GM19240 (cell line): ENCODE measurements at regions not wholly inside any gene's neighbourhood (a gene's known extent, or its start where the extent isn't known, plus 50 kb on each side); places are given as distances from the start of the nearest gene placed in this dataset.

Experiments used
- DNase-seq: peaks from one replicate; pipeline ENCODE4 v3.0.0; 2011; ENCODE audit warnings: low spot score; ENCODE audit not compliant: insufficient read length

DNA sequence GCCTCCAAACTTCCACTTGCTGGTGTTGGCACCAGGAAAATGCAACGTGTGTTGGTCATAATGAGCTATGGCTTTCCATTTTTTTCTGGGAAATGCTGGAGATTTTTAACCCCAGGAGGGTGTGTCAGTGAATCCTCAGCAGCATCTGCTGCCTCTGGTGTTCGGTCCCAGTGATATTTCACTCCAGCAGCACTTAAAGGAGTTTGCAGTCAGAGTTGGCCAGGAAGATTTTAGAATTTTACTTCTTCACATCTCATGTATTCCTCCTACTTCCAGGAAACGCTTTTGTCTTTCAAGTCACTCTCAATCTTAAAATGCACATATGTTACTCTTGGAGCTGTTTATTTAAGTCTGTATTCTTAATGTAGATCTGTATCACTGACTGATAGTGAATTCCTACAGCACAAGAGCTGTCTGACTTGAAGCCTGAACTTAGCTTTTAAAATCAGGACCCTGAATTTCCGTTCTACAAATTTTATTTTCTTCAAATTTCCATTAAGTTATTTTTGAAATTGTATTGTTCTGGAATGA, 903.4 kb upstream of the SLC10A2 start:
- no peak for DNase-seq

GRCh38 chr13:103965506-103966243, 899.5 kb upstream of the SLC10A2 start:
- DNase-seq, result no peak

- no peak for DNase-seq
Observed at GRCh38 chr13:103961784-103962183, 895.6 kb upstream of the SLC10A2 start.

GRCh38 chr13:103961129-103961528, 894.9 kb upstream of the SLC10A2 start:
- no peak for DNase-seq

GRCh38 chr13:103960001-103960400, 893.8 kb upstream of the SLC10A2 start:
- DNase-seq, result no peak

- DNase-seq, result no peak
Observed at GRCh38 chr13:103958691-103959090, 892.5 kb upstream of the SLC10A2 start.

DNA sequence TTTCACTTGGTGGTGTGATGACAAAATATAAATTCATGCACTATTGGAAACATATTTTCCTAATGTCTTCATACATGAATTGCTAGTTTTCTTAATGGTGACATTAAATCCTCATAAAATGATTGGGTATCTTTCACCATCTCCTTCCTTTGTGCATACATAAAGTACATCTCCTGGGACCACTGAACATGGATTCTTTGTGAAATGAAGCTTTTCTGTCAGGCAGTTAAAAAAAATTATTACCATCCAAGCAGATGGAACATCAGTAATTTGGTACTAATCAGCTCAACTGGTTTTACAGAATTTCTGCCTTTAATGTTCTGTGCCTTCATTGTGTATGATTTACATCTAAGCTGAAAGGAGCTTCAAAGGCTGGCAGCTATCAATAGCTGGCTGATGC, 891.7 kb upstream of the SLC10A2 start:
- DNase-seq, result no peak

DNA sequence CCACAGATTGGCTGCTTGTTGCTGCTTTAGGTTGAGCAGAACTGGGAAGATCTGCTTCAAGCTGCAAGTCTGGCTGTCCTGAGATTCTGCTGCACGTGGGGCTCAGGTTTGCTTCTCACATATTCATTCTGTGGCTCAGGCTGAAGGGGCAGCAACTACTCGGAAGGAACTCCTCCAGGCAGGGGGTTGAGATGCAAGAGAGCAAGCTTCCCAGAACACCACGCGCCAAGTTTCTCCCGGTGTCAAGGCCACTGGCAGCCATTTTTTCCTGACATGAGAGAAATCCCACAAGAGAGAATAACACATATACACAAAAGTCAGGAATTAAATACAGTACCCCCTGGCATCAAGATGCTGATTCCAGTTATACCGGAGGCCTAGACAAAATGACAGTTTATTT, 887.6 kb upstream of the SLC10A2 start:
- no peak for DNase-seq

- DNase-seq, result no peak
Observed at GRCh38 chr13:103952183-103952582, 886.0 kb upstream of the SLC10A2 start.

DNA sequence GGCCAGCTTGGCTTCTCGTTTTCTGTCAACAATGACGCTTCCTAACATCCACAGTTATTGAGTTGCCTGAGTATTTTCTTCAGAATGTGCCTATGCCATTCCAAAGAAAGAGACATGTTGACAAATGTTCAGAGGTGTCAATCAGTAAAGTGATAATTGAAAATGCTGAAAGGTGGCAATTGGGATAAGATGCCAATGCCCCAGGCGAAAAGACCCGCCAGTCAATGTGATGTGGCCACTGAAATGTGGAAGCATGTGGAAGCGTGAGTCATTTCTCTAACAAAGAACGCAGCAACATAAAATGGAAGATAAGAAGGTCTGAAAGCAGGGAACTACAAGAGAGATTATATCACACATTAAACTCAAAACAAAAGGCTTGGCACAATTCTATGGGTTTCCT, 882.2 kb upstream of the SLC10A2 start:
- no peak for DNase-seq

DNA sequence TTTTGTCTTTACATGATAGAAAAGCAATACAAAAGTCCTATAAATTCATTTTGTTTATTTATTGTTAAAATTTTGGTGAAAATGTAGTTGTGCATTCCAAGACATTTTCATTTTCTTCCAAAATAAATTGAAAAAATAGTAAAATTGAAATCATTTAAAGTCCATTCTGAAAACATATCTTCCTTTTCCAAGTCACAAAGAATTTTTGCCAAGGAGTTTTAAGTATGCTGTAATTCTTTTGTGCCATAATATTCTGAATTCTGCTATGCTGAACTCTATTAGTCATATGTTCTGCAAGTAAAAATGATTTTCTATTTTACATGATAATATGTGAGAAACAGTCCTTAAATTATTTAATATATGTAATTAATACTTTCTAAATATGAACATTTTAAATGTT, 879.6 kb upstream of the SLC10A2 start:
- no peak for DNase-seq

DNA sequence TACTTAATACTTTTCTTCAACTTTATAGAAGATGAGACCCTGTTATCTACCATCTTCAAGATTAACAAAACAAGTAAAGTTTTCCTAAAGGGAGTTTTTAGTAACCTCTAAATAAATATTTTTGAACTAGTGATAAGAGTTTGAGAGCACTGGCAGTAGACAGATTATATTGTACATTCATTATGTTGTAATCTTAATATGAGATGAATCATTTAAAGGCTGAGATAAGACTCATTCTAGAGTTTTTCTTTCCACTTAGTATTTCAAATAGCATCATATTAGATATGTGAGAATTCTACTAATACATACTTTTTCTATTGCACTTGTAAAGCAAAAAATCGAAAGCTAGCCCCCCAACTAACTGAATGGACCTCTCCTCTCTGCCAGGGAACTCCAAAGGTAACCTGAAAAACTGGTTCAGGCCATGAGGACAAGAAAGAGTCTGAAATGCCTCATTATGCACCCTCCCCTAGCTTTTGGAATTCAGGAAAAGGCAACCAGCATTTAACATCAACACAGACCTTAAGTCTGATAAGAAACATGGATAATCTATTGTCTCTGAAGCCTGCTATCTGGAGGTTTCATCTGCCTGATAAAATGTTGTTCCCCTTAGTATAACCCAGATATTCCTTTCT, 875.4 kb upstream of the SLC10A2 start:
- DNase-seq, result no peak

GRCh38 chr13:103935117-103935516, 868.9 kb upstream of the SLC10A2 start:
- no peak for DNase-seq

GRCh38 chr13:103931885-103932284, 865.7 kb upstream of the SLC10A2 start:
- no peak for DNase-seq

GRCh38 chr13:103931331-103931845, 865.2 kb upstream of the SLC10A2 start:
- no peak for DNase-seq

DNA sequence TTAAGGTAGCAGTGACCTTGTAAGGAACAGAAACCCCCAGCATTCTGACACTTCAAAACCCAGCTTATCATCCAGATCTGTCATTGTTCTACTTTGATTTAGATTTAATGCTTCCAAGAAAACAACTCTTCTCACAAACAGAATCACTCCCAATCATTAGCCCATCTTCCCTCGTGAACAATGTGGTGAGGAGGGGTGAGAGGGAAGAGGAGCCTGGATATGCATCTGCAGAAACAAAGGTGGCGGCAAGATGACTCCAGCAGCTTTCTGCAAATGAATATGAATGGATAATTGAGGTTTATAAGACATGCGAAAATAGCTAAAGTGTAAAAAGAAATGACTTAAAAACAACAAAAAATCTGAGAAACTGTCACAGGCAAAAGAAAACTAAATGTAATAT, 859.9 kb upstream of the SLC10A2 start:
- DNase-seq, result no peak

GRCh38 chr13:103908911-103909310, 842.7 kb upstream of the SLC10A2 start:
- DNase-seq, result no peak

DNA sequence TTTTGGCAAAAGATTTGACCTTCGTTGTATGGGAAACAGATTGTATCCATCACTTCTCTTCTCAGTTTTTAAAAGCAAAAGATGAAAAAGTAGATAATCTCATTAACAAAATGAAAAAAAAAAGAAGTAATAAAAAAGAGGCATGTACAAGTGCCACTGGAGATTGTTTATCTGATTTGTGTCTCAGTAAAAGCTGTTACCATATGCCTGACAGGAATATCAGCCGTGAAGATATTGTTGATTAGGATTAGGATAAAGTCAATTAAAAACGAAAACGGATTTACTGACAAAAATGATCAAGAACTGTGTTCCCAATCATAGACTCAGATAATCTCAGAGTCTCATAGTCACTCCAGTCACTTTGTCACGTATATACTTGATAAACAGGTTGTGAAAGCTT, 842.1 kb upstream of the SLC10A2 start:
- no peak for DNase-seq

- DNase-seq, result no peak
Observed at GRCh38 chr13:103903790-103904189, 837.6 kb upstream of the SLC10A2 start.

DNA sequence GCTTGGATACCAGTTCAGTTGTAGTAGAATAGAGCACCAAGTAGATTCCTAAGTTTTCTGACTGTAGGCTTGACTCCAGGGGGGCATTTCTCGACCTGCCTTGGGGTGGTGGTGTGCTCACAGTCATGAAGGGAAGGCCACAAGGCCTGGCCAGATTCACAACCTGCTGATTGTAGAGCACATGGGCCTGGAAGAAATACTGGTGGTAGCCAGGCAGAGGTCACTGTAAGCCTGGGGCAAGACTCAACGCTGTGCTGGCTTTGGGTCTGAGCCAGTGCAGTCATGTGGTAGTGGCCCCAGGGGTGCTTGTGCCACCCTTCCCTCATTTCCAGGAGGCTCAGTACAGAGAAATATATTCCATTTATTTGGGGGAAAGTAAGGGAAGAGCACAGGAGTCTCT, 832.3 kb upstream of the SLC10A2 start:
- no peak for DNase-seq

DNA sequence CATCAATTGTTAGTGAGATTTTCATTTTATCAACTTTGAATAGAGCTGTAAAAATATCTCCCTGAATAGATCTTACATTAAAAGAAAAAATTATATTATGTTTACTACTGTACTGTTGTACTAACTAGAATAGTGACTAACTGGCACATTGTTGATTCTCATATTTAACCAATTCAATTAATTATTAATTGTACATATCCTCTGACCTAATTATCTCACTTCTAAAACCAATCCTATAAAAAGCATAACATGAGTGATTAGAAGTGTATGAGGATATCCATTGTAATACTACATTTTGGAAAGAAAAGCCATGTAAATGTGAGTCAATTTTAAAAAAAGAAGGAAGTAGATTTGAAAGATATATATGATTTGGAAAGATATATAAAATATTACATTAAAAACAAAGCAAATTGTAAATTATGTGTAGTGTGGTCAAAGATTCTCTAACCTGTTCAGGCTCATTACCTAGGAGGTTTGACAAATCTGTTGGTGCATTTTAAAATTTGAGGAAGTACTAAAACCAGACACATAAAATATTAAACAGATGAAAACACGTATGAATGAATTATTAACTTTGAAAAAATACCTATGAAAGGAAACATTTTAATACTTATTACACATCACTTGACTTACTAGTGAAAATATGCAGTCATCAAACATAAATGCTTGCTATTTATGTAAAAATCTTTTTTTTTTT, 829.8 kb upstream of the SLC10A2 start:
- no peak for DNase-seq

GRCh38 chr13:103894626-103895025, 828.4 kb upstream of the SLC10A2 start:
- no peak for DNase-seq
